ENCODE measurements at regions not wholly inside any gene's neighbourhood (a gene's known extent, or its start where the extent isn't known, plus 50 kb on each side); places are given as distances from the start of the nearest gene placed in this dataset.

DNA sequence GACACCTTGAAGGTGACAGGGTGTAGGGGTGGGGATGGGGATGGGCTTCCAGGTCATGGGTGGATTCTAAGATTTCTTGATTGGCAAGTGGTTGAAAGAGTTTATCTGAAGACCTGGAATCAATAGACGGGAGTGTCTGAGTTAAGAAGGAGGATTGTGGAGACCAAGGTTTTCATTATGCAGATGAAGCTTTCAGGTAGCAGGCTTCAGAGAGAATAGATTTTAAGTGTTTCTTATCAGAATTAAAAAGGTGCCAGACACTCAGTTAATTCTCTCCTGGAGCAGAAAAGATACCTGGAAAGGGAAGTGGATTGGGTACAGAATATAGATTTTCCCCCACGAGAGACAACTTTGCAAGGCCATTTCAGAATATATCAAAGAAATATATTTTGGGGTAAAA is 211.7 kb upstream of the PRICKLE1 start:
- TF ChIP-seq, protein P1, sequence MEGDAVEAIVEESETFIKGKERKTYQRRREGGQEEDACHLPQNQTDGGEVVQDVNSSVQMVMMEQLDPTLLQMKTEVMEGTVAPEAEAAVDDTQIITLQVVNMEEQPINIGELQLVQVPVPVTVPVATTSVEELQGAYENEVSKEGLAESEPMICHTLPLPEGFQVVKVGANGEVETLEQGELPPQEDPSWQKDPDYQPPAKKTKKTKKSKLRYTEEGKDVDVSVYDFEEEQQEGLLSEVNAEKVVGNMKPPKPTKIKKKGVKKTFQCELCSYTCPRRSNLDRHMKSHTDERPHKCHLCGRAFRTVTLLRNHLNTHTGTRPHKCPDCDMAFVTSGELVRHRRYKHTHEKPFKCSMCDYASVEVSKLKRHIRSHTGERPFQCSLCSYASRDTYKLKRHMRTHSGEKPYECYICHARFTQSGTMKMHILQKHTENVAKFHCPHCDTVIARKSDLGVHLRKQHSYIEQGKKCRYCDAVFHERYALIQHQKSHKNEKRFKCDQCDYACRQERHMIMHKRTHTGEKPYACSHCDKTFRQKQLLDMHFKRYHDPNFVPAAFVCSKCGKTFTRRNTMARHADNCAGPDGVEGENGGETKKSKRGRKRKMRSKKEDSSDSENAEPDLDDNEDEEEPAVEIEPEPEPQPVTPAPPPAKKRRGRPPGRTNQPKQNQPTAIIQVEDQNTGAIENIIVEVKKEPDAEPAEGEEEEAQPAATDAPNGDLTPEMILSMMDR (optimal IDR thresholded peaks at IDR 0.05 in 1 of 3, IDR thresholded peaks at IDR 0.05 in 1 of 3, conservative IDR thresholded peaks at IDR 0.05 in 1 of 3; ENCODE audit: extremely low read depth in 1 of 3, insufficient read depth in 2 of 3, low read length in 3 of 3): no peak
- no peak for TF ChIP-seq EZH2 (IDR thresholded peaks at IDR 0.05; ENCODE audit: low read length)

All from keratinocyte (primary cell).